Erythroblast (primary cell): ENCODE measurements at regions not wholly inside any gene's neighbourhood (a gene's known extent, or its start where the extent isn't known, plus 50 kb on each side); places are given as distances from the start of the nearest gene placed in this dataset.
"Not testable (repeated sequence)": the region's sequence is repeated elsewhere in the genome, so short reads cannot be mapped to it uniquely, and the experiment has no call there.

Experiments
- DNase-seq, 2 experiments: peaks; one replicate each; lab custom pipeline; 2025; lab: John Stamatoyannopoulos, UW
- GATA1 ChIP-seq: IDR thresholded peaks from 2 replicates; pipeline ENCODE4 v1.6.1; 2011; ENCODE audit warnings: low read depth, mild to moderate bottlenecking, control low read depth, low read length, moderate library complexity
- POLR2A ChIP-seq: IDR thresholded peaks from 2 replicates; pipeline ENCODE4 v1.6.1; 2011; ENCODE audit warnings: mild to moderate bottlenecking, low read length

DNA sequence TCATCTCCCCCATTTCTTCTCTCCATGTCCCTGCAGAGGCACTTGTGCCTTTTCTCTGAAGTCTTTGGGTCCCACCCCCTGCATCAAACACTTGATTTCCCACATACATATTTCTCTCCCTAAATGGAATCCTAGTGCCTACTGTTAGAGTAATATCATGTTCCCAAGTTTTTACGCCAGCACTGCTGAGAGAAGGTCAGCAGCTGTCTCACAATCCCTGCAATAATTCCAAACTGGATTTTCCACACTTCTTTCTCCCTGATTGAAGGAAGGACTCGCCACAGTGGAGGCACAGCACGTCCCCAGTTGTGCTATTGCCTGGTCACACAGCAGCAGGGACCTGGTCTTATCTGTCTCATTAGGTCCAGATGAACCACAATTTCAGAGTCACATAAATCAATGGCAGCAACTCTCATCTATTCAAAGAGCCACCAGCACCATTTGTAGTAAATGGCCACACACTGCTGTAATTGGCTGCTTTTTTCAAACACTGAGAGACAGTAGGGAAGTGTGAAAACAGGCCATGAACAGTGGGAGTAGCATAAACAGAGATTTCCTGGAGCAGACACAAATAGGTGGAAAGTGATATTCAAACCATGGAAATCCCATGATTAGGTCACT lies 605.5 kb downstream of the XPNPEP1 start:
- TF ChIP-seq GATA1, result no peak
- TF ChIP-seq POLR2A, result no peak
- no peak for DNase-seq

DNA sequence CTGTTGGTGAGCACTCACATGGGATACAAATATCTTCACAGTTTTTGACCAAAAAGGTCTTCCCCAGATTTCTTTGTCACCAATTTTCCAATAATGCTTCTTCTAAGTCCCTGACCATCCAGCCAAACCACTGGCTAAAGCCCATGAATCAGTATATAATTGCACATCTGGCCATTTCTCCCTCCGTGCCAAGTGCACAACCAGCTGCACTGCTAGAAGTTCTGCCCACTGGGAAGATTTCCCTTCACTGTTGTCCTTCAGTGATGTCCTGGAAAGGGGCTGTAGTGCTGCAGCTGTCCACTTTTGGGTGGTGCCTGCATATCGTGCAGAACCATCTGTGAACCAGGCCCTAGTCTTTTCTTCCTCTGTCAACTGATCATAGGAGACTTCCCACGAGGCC lies 609.3 kb downstream of the XPNPEP1 start:
- DNase-seq, result not testable (repeated sequence)

DNA sequence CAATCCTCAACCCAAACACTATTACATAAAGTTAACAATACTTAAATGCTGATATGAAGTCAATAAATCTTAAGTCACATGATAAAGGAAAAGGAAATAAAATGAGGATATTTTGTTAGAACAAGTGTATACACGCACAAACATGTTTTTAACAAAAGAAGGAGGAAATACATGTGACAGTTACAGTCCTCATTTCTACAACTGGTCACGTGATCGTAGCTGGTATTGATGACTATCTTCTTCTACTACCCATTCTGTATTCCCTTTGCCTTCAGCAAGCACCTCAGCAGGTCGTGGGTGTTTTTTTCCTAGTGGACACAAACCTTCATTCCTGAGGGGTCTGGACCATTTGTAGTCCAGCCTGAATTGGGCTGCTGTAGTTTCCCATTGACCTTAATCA lies 610.8 kb downstream of the XPNPEP1 start:
- DNase-seq, result not testable (repeated sequence)

DNA sequence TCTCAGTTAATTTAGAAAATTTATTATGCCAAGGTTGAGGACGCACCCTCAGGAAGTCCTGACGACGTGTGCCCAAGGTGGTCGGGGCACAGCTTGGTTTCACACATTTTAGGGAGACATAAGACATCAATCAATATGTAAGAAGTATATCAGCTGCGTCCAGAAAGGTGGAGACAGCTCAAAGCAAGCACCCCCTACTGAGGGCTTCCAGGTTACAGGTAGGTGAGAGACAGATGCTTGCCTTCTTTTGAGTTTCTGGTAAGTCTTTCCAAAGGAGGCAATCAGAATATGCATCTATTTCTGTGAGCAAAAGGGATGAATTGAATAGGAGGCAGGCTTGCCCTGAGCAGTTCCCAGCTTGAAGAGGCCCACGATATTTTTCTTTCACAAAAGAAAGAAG lies 614.3 kb downstream of the XPNPEP1 start:
- TF ChIP-seq POLR2A, result no peak
- no peak for TF ChIP-seq GATA1
- no peak for DNase-seq

DNA sequence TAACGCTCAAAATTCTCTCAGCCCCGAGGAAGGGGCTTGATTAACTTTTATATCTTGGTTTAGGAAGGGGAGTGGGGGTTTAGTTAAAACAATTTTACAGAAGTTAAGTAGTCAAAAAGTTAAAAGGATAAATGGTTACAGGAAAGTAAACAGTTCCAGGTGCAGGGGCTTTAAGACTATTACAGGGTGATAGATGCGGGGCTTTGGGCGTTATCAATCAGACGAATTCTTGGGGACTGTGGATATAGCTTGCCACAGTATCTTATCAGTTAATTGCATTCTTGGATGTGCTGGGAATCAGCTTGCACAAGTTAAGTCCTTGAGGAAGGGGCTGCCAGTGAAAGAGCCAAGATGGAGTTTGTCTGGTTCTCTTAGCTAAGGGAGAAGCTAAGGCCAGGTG lies 616.2 kb downstream of the XPNPEP1 start:
- DNase-seq, result not testable (repeated sequence)

DNA sequence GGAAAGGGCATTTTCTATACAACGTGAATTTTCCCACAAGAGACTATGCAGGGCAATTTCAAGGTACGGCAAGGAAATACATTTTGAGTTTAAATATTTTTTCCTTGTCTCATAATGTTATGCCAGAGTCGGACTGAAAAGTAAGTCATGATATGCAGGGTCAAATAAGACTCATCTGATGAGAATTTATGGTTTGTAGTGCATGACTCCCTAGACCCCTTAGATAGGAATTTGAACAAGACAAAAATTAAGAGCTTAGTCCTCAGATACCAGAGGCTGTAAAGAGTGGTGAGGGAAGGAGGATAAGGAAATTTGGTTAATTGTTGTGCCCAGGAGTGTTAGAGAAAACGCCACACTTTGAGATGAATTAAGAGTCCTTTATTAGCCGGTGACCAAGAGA lies 616.6 kb downstream of the XPNPEP1 start:
- TF ChIP-seq POLR2A (no peak), GATA1 (no peak)
- DNase-seq, result no peak

DNA sequence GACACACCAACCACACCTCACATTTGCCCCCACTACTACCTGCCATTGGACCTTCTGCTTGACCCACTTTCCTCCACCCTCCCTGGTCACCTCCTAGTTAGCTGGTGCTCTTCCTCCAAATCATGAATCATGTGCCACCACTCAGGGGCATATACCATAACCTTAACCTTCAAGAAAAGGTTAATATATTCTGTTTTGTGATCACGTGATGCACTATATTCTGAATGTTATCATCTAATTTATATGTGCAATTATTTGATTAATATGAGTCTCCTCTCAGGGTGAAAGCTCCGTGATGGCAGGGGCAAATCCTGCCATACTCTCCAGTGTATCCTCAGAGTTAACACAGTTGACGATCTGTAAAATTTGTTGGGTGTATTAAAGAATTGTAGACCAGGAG lies 635.5 kb downstream of the XPNPEP1 start:
- TF ChIP-seq POLR2A (no peak), GATA1 (no peak)
- no peak for DNase-seq

DNA sequence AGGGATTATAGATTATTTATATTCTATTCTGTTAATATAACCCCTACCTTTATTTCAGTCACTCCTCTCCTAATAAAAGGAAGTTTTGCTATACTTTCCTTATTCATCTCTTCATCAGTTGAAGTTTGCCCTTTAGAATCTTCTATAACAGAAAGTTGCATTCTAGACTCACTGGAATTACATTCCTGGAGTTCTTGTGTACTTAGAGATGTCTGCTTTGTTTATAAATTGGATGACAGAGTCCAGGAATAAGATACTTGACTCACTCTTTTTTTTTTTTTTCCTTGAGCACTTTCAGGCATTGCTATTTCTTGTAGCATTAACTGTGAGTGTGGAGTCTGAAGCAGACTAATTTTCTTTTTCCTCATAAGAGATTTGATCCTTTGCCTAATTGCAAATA lies 640.8 kb downstream of the XPNPEP1 start:
- TF ChIP-seq POLR2A (no peak), GATA1 (no peak)

DNA sequence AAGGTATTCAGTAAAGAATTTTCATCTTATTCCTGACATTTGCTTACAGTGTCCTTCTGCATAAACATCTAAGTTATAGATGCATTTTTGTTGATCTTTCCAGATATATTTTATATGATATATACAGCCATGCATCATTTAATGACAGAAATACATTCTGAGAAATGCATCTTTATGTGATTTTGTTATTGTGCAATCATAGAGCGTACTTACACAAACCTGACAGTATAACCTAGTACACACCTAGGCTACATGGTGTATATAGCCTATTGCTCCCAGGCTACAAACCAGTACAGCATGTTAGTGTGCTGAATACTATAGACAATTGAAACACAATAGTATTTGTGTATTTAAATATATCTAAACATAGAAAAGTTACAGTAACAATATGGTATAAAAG lies 642.0 kb downstream of the XPNPEP1 start:
- TF ChIP-seq POLR2A, result no peak
- TF ChIP-seq GATA1, result no peak
- no peak for DNase-seq

More for the DNA sequence above, 640.8 kb downstream of the XPNPEP1 start:
- DNase-seq, result no peak

DNA sequence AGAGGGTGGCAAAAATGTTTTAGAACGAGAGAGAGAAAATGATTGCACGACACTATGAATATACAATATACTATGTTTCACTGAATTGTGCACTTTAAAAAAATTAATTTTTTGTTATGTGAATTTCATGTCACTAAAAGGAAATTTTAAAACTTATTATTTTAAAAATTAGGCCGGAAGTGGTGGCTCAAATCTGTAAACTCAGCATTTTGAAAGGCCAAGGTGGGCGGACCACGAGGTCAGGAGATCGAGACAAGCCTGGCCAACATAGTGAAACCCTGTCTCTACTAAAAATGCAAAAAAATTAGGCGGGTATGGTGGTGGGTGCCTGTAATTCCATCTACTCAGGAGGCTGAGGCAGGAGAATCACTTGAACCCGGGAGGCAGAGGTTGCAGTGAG lies 642.5 kb downstream of the XPNPEP1 start:
- TF ChIP-seq GATA1, result no peak
- DNase-seq, result no peak

DNA sequence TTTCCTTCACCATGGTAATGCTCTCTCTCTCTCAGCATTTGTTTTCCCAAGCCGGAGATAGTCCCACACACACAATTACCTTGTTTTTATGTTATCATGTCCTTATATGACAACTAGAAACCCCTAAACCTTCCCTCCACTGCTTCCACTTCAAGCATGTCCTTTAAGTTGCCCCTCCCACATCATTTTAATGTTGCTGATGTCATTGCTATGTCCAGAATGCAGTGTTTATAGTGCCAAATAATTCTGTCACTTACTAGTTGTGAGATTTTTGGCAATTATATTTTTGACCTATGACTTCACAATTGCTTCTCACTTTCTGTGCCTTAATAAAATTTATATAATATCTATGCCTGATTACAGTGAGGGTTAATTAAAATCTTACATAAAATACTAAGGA lies 645.9 kb downstream of the XPNPEP1 start:
- DNase-seq, result no peak
- TF ChIP-seq GATA1, result no peak
- TF ChIP-seq POLR2A, result no peak

DNA sequence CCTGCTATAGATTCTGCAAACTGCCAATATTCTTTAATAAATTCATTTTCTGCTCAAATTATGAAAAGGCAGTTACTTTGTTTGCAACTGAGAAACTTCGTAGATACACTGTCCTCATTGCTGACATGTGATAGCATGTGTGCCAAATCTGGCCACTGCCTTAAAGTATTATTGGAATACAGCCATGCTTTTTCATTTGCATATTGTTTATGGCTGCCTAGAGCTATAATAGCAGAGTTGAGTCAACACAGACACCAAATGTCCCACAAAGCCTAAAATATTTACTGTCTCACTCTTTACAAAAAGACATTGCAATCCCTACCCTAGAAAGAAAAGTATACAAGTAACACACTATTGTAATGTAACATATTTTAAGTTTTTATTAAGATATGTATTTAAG lies 647.4 kb downstream of the XPNPEP1 start:
- DNase-seq, result no peak
- TF ChIP-seq GATA1 (no peak), POLR2A (no peak)

DNA sequence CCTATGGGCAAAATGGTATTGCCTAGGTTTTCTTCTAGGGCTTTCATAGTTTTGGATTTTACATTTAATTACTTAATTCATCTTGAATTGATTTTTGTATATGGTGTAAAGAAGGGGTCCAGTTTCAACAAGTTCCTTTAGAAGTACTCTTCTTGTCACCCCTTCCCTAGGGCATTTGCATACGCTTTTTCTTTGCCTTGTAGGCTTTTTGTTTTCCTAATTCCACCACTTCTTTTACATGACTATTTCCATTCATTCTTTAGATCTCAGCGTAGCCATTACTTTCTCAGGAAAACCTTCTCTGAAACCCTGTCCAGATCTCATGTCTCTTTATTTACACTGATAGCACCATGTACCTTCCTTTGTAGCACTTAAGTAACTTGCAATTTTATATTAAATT lies 648.6 kb downstream of the XPNPEP1 start:
- DNase-seq, result no peak
- TF ChIP-seq GATA1 (no peak), POLR2A (no peak)

DNA sequence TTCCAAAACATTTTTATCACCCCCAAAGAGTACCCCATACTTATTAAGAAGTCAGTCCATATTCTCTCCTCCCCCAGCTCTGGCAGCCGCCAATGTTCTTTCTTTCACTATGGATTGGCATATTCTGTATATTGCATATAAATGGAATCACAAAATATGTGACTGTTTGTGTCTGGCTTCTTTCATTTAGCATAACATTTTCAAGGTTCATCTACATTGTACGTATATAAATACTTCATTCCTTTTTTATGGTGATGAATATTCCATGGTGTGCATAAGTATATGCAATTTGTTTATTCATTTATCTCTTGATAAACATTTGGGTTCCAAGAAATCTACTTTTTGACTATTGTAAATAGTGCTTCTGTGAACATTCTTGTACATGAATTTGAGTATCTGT lies 653.1 kb downstream of the XPNPEP1 start:
- DNase-seq, result no peak
- TF ChIP-seq POLR2A (no peak), GATA1 (no peak)

DNA sequence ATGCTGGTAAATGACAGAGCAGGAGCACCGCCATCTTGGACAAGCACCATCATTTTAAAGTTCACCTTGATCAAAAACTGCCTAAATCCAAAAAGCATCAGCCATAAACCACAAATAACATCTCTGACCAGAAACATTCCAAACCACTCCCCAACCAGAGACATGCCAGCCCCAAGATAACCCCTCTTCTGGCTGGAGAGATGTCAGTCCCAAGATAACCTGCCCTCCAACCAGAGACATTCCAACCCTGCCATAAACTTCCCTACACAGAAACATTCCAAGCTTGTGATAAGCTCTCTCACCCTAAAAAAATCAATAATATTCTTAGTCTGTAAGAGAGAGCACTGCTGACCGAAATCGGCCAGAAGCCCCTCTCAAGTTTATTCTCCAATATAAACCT lies 659.3 kb downstream of the XPNPEP1 start:
- no peak for DNase-seq
- no peak for TF ChIP-seq POLR2A
- no peak for TF ChIP-seq GATA1

DNA sequence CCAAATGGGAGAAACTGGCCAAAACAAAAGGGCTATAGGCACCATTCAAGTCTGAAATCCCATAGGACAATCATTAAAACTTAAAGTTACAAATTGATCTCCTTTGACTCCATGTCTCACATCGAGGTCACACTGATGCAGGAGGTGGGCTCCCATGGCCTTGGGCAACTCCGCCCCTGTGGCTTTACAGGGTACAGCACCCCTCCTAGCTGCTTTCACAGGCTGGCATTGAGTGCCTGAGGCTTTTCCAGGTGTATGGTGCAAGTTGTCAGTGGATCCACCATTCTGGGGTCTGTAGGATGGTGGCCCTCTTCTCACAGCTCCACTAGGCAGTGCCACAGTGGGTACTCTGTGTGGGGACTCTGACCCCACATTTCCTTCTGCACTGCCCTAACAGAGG lies 662.1 kb downstream of the XPNPEP1 start:
- TF ChIP-seq POLR2A, result no peak
- TF ChIP-seq GATA1, result no peak
- no peak for DNase-seq
